BLaER1 treated with 17β-estradiol and CSF1 and Interleukin-3, amounts not matched to agents 10 nM and 100 nM (cell line): ENCODE measurements at regions not wholly inside any gene's neighbourhood (a gene's known extent, or its start where the extent isn't known, plus 50 kb on each side); places are given as distances from the start of the nearest gene placed in this dataset.
A peak's percentile ranks its signal among the peaks of the same experiment; 100 is the strongest.

ENCODE experiments used
- H3K27ac ChIP-seq, 11 experiments: shearing (Covaris generic); formaldehyde crosslinking; 2 replicates each; pipeline ENCODE4 v1.8.1; 2022
- H3K27me3 ChIP-seq, 11 experiments: shearing (Covaris generic); formaldehyde crosslinking; 2 replicates each; pipeline ENCODE4 v1.8.1; 2022
- H3K36me3 ChIP-seq, 11 experiments: shearing (Covaris generic); formaldehyde crosslinking; 2 replicates each; pipeline ENCODE4 v1.8.1; 2022
- H3K4me1 ChIP-seq, 10 experiments: shearing (Covaris generic); formaldehyde crosslinking; 2 replicates each; pipeline ENCODE4 v1.8.1; 2022
- H3K4me2 ChIP-seq, 11 experiments: shearing (Covaris generic); formaldehyde crosslinking; 2 replicates each; pipeline ENCODE4 v1.8.1; 2022
- H3K4me3 ChIP-seq, 10 experiments: shearing (Covaris generic); formaldehyde crosslinking; 2 replicates each; pipeline ENCODE4 v1.8.1; 2022
- H3K9ac ChIP-seq, 11 experiments: shearing (Covaris generic); formaldehyde crosslinking; 2 replicates each; pipeline ENCODE4 v1.8.1; 2022
- H3K9me3 ChIP-seq, 11 experiments: shearing (Covaris generic); formaldehyde crosslinking; replicated peaks in 1 of 11; 2 replicates each; pipeline ENCODE4 v1.8.1; 2022
- H4K20me1 ChIP-seq, 11 experiments: shearing (Covaris generic); formaldehyde crosslinking; 2 replicates each; pipeline ENCODE4 v1.8.1; 2022
- Cebpa-rat ChIP-seq, 11 experiments: shearing (Covaris generic); IDR thresholded peaks; 2 replicates each; pipeline ENCODE4 v1.8.1; 2022

GRCh38 chr4:12879496-12879895, 604.6 kb downstream of the RAB28 start:
- H3K27me3 ChIP-seq, result no peaks in the 10 kb centered on the region
- H3K9me3 ChIP-seq, result peaks cover 6 to 13% (median 9%) of the 10 kb centered on the region in 11 experiments; a peak in 21 of 22 replicates
- H3K4me2 ChIP-seq, result no peak overlapping the region
- no peaks in the 10 kb centered on the region for H3K4me1 ChIP-seq
- no peak overlapping the region for H3K27ac ChIP-seq
- H3K9ac ChIP-seq, result no peak overlapping the region
- no peaks in the 10 kb centered on the region for H4K20me1 ChIP-seq
- no peaks in the 10 kb centered on the region for H3K36me3 ChIP-seq
- H3K4me3 ChIP-seq, result no peak overlapping the region
- TF ChIP-seq Cebpa-rat (IDR thresholded peaks at IDR 0.05), result no peak

- Histone ChIP-seq H3K4me3 (no peak overlapping the region), H3K9ac (no peak overlapping the region), H4K20me1 (no peaks in the 10 kb centered on the region), H3K27me3 (no peaks in the 10 kb centered on the region), H3K4me1 (no peaks in the 10 kb centered on the region), H3K27ac (no peak overlapping the region), H3K4me2 (no peak overlapping the region), H3K9me3 (peaks cover 6 to 13% (median 9%) of the 10 kb centered on the region in 11 experiments; a peak in 21 of 22 replicates), H3K36me3 (no peaks in the 10 kb centered on the region)
- no peak for TF ChIP-seq Cebpa-rat (IDR thresholded peaks at IDR 0.05)
These were observed 608.4 kb downstream of the RAB28 start for GRCh38 chr4:12875640-12876243.

- Histone ChIP-seq H3K27ac (no peak overlapping the region), H3K4me2 (no peak overlapping the region), H3K36me3 (no peaks in the 10 kb centered on the region), H4K20me1 (no peaks in the 10 kb centered on the region), H3K4me3 (no peak overlapping the region), H3K9me3 (peaks cover 6 to 13% (median 9%) of the 10 kb centered on the region in 11 experiments; a peak in 21 of 22 replicates), H3K27me3 (no peaks in the 10 kb centered on the region), H3K9ac (no peak overlapping the region), H3K4me1 (no peaks in the 10 kb centered on the region)
- no peak for TF ChIP-seq Cebpa-rat (IDR thresholded peaks at IDR 0.05)
These were observed 610.8 kb downstream of the RAB28 start for GRCh38 chr4:12873351-12873750.

- H3K9ac ChIP-seq, result no peak overlapping the region
- no peaks in the 10 kb centered on the region for H3K9me3 ChIP-seq
- no peaks in the 10 kb centered on the region for H3K36me3 ChIP-seq
- no peak for TF ChIP-seq Cebpa-rat (IDR thresholded peaks at IDR 0.05)
- H3K4me1 ChIP-seq, result no peaks in the 10 kb centered on the region
- no peak overlapping the region for H3K4me2 ChIP-seq
- H3K27ac ChIP-seq, result no peak overlapping the region
- H3K4me3 ChIP-seq, result no peak overlapping the region
- H4K20me1 ChIP-seq, result no peaks in the 10 kb centered on the region
- no peaks in the 10 kb centered on the region for H3K27me3 ChIP-seq
These were observed 622.7 kb downstream of the RAB28 start for GRCh38 chr4:12861422-12861821.

GRCh38 chr4:12852338-12853307, 631.5 kb downstream of the RAB28 start:
- Histone ChIP-seq H3K4me3 (no peak overlapping the region), H3K4me2 (peak overlapping the region in 2 of 11 experiments; percentile 34 to 61; a peak in 2 of 22 replicates), H3K27me3 (no peaks in the 10 kb centered on the region), H3K9ac (0 out of 22 replicates have a peak overlapping the region, but pooled peaks of 2 of the 11 experiments have one; percentile 21 to 29), H3K4me1 (no peaks in the 10 kb centered on the region; a peak in 1 of 20 replicates), H3K36me3 (no peaks in the 10 kb centered on the region), H4K20me1 (no peaks in the 10 kb centered on the region), H3K9me3 (no peaks in the 10 kb centered on the region), H3K27ac (no peak overlapping the region)
- no peak for TF ChIP-seq Cebpa-rat (IDR thresholded peaks at IDR 0.05)

- no peak for TF ChIP-seq Cebpa-rat (IDR thresholded peaks at IDR 0.05)
- Histone ChIP-seq H3K36me3 (no peaks in the 10 kb centered on the region), H3K27ac (no peak overlapping the region), H3K9me3 (no peaks in the 10 kb centered on the region), H4K20me1 (no peaks in the 10 kb centered on the region; a peak in 1 of 22 replicates), H3K9ac (no peak overlapping the region), H3K4me2 (no peak overlapping the region), H3K4me1 (no peaks in the 10 kb centered on the region), H3K27me3 (no peaks in the 10 kb centered on the region), H3K4me3 (no peak overlapping the region)
These were observed 637.8 kb downstream of the RAB28 start for GRCh38 chr4:12846368-12846767.

GRCh38 chr4:12844141-12844540, 640.0 kb downstream of the RAB28 start:
- Histone ChIP-seq H3K4me3 (no peak overlapping the region), H3K27me3 (no peaks in the 10 kb centered on the region), H3K9ac (no peak overlapping the region), H3K27ac (no peak overlapping the region), H3K36me3 (no peaks in the 10 kb centered on the region), H4K20me1 (no peaks in the 10 kb centered on the region; a peak in 1 of 22 replicates), H3K4me2 (no peak overlapping the region), H3K4me1 (no peaks in the 10 kb centered on the region), H3K9me3 (no peaks in the 10 kb centered on the region)
- TF ChIP-seq Cebpa-rat (IDR thresholded peaks at IDR 0.05), result no peak

- Histone ChIP-seq H3K9ac (no peak overlapping the region), H3K4me2 (no peak overlapping the region), H3K9me3 (no peaks in the 10 kb centered on the region), H3K4me3 (no peak overlapping the region), H3K27me3 (no peaks in the 10 kb centered on the region), H3K4me1 (no peaks in the 10 kb centered on the region), H4K20me1 (no peaks in the 10 kb centered on the region), H3K27ac (no peak overlapping the region), H3K36me3 (no peaks in the 10 kb centered on the region)
- no peak for TF ChIP-seq Cebpa-rat (IDR thresholded peaks at IDR 0.05)
These were observed 656.2 kb downstream of the RAB28 start for GRCh38 chr4:12827966-12828365.

- Histone ChIP-seq H3K4me1 (no peaks in the 10 kb centered on the region), H3K27ac (no peak overlapping the region), H4K20me1 (no peaks in the 10 kb centered on the region), H3K4me3 (no peak overlapping the region), H3K9ac (no peak overlapping the region), H3K27me3 (no peaks in the 10 kb centered on the region), H3K36me3 (no peaks in the 10 kb centered on the region), H3K9me3 (peaks cover 0 to 3% (median 0%) of the 10 kb centered on the region in 11 experiments; a peak in 1 of 22 replicates), H3K4me2 (no peak overlapping the region)
- no peak for TF ChIP-seq Cebpa-rat (IDR thresholded peaks at IDR 0.05)
These were observed 692.6 kb downstream of the RAB28 start for GRCh38 chr4:12791536-12791935.
